ENCODE measurements at regions not wholly inside any gene's neighbourhood (a gene's known extent, or its start where the extent isn't known, plus 50 kb on each side); places are given as distances from the start of the nearest gene placed in this dataset.

GRCh38 chr5:57002959-57003485 lies 51.1 kb upstream of the MIER3 start:
- no peaks in the 10 kb centered on the region for H3K79me1 ChIP-seq (ENCODE audit: low read depth, low read length)
- no peak overlapping the region for H2BK12ac ChIP-seq (ENCODE audit: low read depth, low read length)
- no peak overlapping the region for H2AFZ ChIP-seq (ENCODE audit: low read length)
- peaks cover 0 to 2% (median 0%) of the 10 kb centered on the region in 4 experiments; a peak in 1 of 7 replicates for H3K4me1 ChIP-seq (replicated peaks in 1 of 4; ENCODE audit: control insufficient read depth in 3 of 4, insufficient read depth in 4 of 4, low read length in 3 of 4)
- H4K20me1 ChIP-seq (replicated peaks in 1 of 2; ENCODE audit: control insufficient read depth in 1 of 2, insufficient read depth in 2 of 2, low read length in 2 of 2), result no peaks in the 10 kb centered on the region
- no peak overlapping the region for H4K5ac ChIP-seq (ENCODE audit: insufficient read length, low read depth, low read length)
- H2BK5ac ChIP-seq (ENCODE audit: low read depth, low read length), result no peak overlapping the region
- H3K23ac ChIP-seq (ENCODE audit: insufficient read length), result no peak overlapping the region
- FAIRE-seq, result no peak
- no peak overlapping the region for H2BK20ac ChIP-seq (ENCODE audit: low read length)
- no peak overlapping the region for H2BK120ac ChIP-seq (replicated peaks; ENCODE audit: low read depth, low read length)
- ChIA-PET CTCF (ENCODE audit: partially characterized antibody) (no interaction called here), POLR2A (ENCODE audit: partially characterized antibody) (no interaction called here)
- H3K4me3 ChIP-seq (ENCODE audit: extremely low read depth in 1 of 4, insufficient read depth in 2 of 4, low read depth in 3 of 4, low read length in 4 of 4), result no peak overlapping the region
- no peaks in the 10 kb centered on the region for H3K79me2 ChIP-seq (ENCODE audit: control insufficient read depth in 1 of 2, insufficient read depth in 2 of 2, low read length in 2 of 2)
- no peaks in the 10 kb centered on the region for H3K36me3 ChIP-seq (ENCODE audit: control insufficient read depth in 2 of 4, insufficient read depth in 4 of 4, low read length in 3 of 4)
- DNase-seq (ENCODE audit: low read depth in 1 of 2, low spot score in 2 of 2), result no peak
- H2AK5ac ChIP-seq (ENCODE audit: low read depth, low read length), result no peak overlapping the region
- H3K18ac ChIP-seq (ENCODE audit: extremely low read depth, low read length), result no peak overlapping the region
- H3K23me2 ChIP-seq (ENCODE audit: low read depth, low read length), result no peaks in the 10 kb centered on the region
- no peak overlapping the region for H3K9ac ChIP-seq (replicated peaks in 1 of 4; ENCODE audit: extremely low read depth in 1 of 4, low read depth in 3 of 4, low read length in 3 of 4)
- no peak overlapping the region for H3K56ac ChIP-seq (replicated peaks; ENCODE audit: insufficient read length, low read depth, low read length)
- no peak overlapping the region for H2BK15ac ChIP-seq (ENCODE audit: low read length)
- H3K27ac ChIP-seq (ENCODE audit: low read depth, low read length), result no peak overlapping the region
- no peak overlapping the region for H3K4me2 ChIP-seq (ENCODE audit: insufficient read depth in 1 of 2, low read depth in 2 of 2, low read length in 2 of 2)
- H3K9me3 ChIP-seq (ENCODE audit: insufficient read depth in 2 of 2, low read depth in 1 of 2, low read length in 1 of 2), result no peaks in the 10 kb centered on the region
- H4K8ac ChIP-seq (ENCODE audit: extremely low read depth, insufficient read depth, low read length), result no peak overlapping the region
- H3K27me3 ChIP-seq (replicated peaks in 1 of 4; ENCODE audit: control insufficient read depth in 3 of 4, extremely low read depth in 1 of 4, insufficient read depth in 3 of 4, low read length in 3 of 4), result no peaks in the 10 kb centered on the region
- H3K4ac ChIP-seq (replicated peaks; ENCODE audit: insufficient read length, low read depth, low read length), result no peak overlapping the region
- 86% methylated on average over 4 of the region's 4 CpGs; no CpG with 5 or more reads in 1 of the 2 experiments for WGBS, 2 experiments (ENCODE audit: extremely low coverage in 1 of 2, insufficient coverage in 1 of 2, insufficient read length in 1 of 2, insufficient replicate concordance in 2 of 2, low coverage in 1 of 2, low lambda C conversion rate in 2 of 2, missing lambda C conversion rate in 1 of 2)
- H4K91ac ChIP-seq (replicated peaks; ENCODE audit: insufficient read length, low read length), result no peak overlapping the region
- H3K14ac ChIP-seq (ENCODE audit: insufficient read length), result no peak overlapping the region
- TF ChIP-seq MAX (IDR thresholded peaks at IDR 0.05) (no peak), SAP30 (IDR thresholded peaks at IDR 0.05; ENCODE audit: insufficient read depth, insufficient replicate concordance, low read length) (no peak), TAF1 (IDR thresholded peaks at IDR 0.05; ENCODE audit: low read depth, low read length) (no peak), MAFK (IDR thresholded peaks at IDR 0.05; ENCODE audit: low read depth, low read length) (no peak), RFX5 (IDR thresholded peaks at IDR 0.05; ENCODE audit: borderline replicate concordance, low read depth, low read length) (no peak), BACH1 (IDR thresholded peaks at IDR 0.05; ENCODE audit: low read length) (no peak), RNF2 (IDR thresholded peaks at IDR 0.05; ENCODE audit: borderline replicate concordance, low read depth, low read length, missing control alignments, poor library complexity, severe bottlenecking) (no peak), KDM4A (IDR thresholded peaks at IDR 0.05; ENCODE audit: low read depth, low read length, severe bottlenecking) (no peak), NANOG (IDR thresholded peaks at IDR 0.05; ENCODE audit: insufficient read depth, low read depth, low read length, poor library complexity, severe bottlenecking) (no peak), FOSL1 (IDR thresholded peaks at IDR 0.05; ENCODE audit: insufficient read depth, low read depth, low read length) (no peak), CEBPB (IDR thresholded peaks at IDR 0.05; ENCODE audit: low read depth, low read length) (no peak), GTF2F1 (IDR thresholded peaks at IDR 0.05; ENCODE audit: borderline replicate concordance, low read depth, low read length) (no peak), POLR2AphosphoS5 (IDR thresholded peaks at IDR 0.05; ENCODE audit: low read depth, low read length) (no peak), TAF7 (optimal IDR thresholded peaks at IDR 0.05; ENCODE audit: borderline replicate concordance, low read depth, low read length) (no peak), CREB1 (IDR thresholded peaks at IDR 0.05) (no peak)
